HAP-1 (cell line): ENCODE measurements at regions not wholly inside any gene's neighbourhood (a gene's known extent, or its start where the extent isn't known, plus 50 kb on each side); places are given as distances from the start of the nearest gene placed in this dataset.
A peak's percentile ranks its signal among the peaks of the same experiment; 100 is the strongest.
"Not testable (repeated sequence)": the region's sequence is repeated elsewhere in the genome, so short reads cannot be mapped to it uniquely, and the experiment has no call there.

Experiments used
- DNase-seq, 2 experiments: peaks; one replicate each; pipeline ENCODE4 v3.0.0-alpha.2; 2016 to 2020; ENCODE audit warnings: low spot score in 2 of 2
- H3K27me3 ChIP-seq: fragments of 250-450 bp; sonication (Bioruptor Pico); 2 replicates; pipeline ENCODE4 v1.5.1; 2020; ENCODE audit warnings: low read depth, mild to moderate bottlenecking, moderate library complexity
- H3K36me3 ChIP-seq: fragments of 250-450 bp; sonication (Bioruptor Pico); replicated peaks from 2 replicates; pipeline ENCODE4 v1.5.1; 2020; ENCODE audit warnings: mild to moderate bottlenecking
- H3K4me1 ChIP-seq: fragments of 250-450 bp; sonication (Bioruptor Pico); 2 replicates; pipeline ENCODE4 v1.5.1; 2020; ENCODE audit warnings: mild to moderate bottlenecking
- H3K4me3 ChIP-seq: fragments of 250-450 bp; sonication (Bioruptor Pico); 2 replicates; pipeline ENCODE4 v1.5.1; 2020; ENCODE audit warnings: mild to moderate bottlenecking, moderate library complexity
- H3K9me3 ChIP-seq: fragments of 250-450 bp; sonication (Bioruptor Pico); 2 replicates; pipeline ENCODE4 v1.5.1; 2020; ENCODE audit warnings: mild to moderate bottlenecking, moderate library complexity
- in situ Hi-C: fragments of 300-500 bp; cut with MboI; formaldehyde crosslinking; loops from 3 replicates; pipeline ENCODE4 v1.14.3; 2020; ENCODE audit warnings: low sequenced_read_pairs, inconsistent platforms, mixed read lengths

GRCh38 chr13:44865722-44866410 is 123.4 kb downstream of the NUFIP1 start:
- Histone ChIP-seq H3K4me1 (no peaks in the 10 kb centered on the region), H3K4me3 (no peak overlapping the region), H3K27me3 (no peaks in the 10 kb centered on the region), H3K9me3 (no peaks in the 10 kb centered on the region), H3K36me3 (no peaks in the 10 kb centered on the region)
- in situ Hi-C loops, result no loop called here
- no peak for DNase-seq

- DNase-seq, H3K27me3 ChIP-seq, in situ Hi-C loops, H3K9me3 ChIP-seq, H3K4me1 ChIP-seq, H3K4me3 ChIP-seq, H3K36me3 ChIP-seq: not testable (repeated sequence)
Observed at GRCh38 chr13:44863641-44864040, 125.6 kb downstream of the NUFIP1 start.

- H3K9me3 ChIP-seq, result no peaks in the 10 kb centered on the region
- DNase-seq, result no peak
- no peaks in the 10 kb centered on the region for H3K36me3 ChIP-seq
- 0 out of 2 replicates have a peak, but pooled peaks cover 5% of the 10 kb centered on the region for H3K27me3 ChIP-seq
- in situ Hi-C loops, result no loop called here
- no peaks in the 10 kb centered on the region for H3K4me1 ChIP-seq
- no peak overlapping the region for H3K4me3 ChIP-seq
Observed at GRCh38 chr13:44860454-44860853, 128.8 kb downstream of the NUFIP1 start.

GRCh38 chr13:44857736-44858135 is 131.5 kb downstream of the NUFIP1 start:
- 0 out of 2 replicates have a peak, but pooled peaks cover 5% of the 10 kb centered on the region for H3K27me3 ChIP-seq
- no peak overlapping the region for H3K4me3 ChIP-seq
- H3K36me3 ChIP-seq, result no peaks in the 10 kb centered on the region; the same call in 1 of the 2 replicates
- in situ Hi-C loops, result no loop called here
- no peaks in the 10 kb centered on the region for H3K9me3 ChIP-seq
- no peak for DNase-seq
- H3K4me1 ChIP-seq, result peaks cover 3% of the 10 kb centered on the region

- Histone ChIP-seq H3K4me3 (no peak overlapping the region), H3K9me3 (no peaks in the 10 kb centered on the region), H3K4me1 (peaks cover 3% of the 10 kb centered on the region), H3K27me3 (0 out of 2 replicates have a peak, but pooled peaks cover 5% of the 10 kb centered on the region), H3K36me3 (no peaks in the 10 kb centered on the region; the same call in 1 of the 2 replicates)
- in situ Hi-C loops, result no loop called here
- no peak for DNase-seq
Observed at GRCh38 chr13:44857061-44857460, 132.2 kb downstream of the NUFIP1 start.

GRCh38 chr13:44855860-44856259 is 133.4 kb downstream of the NUFIP1 start:
- in situ Hi-C loops, result no loop called here
- no peak for DNase-seq
- Histone ChIP-seq H3K4me3 (no peak overlapping the region), H3K27me3 (0 out of 2 replicates have a peak, but pooled peaks cover 5% of the 10 kb centered on the region), H3K36me3 (no peaks in the 10 kb centered on the region; the same call in 1 of the 2 replicates), H3K4me1 (peaks cover 3% of the 10 kb centered on the region), H3K9me3 (no peaks in the 10 kb centered on the region)

- in situ Hi-C loops, result no loop called here
- Histone ChIP-seq H3K4me1 (peaks cover 3% of the 10 kb centered on the region), H3K36me3 (no peaks in the 10 kb centered on the region; the same call in 1 of the 2 replicates), H3K9me3 (no peaks in the 10 kb centered on the region), H3K27me3 (0 out of 2 replicates have a peak, but pooled peaks cover 5% of the 10 kb centered on the region), H3K4me3 (no peak overlapping the region)
- peak in 1 of 2 experiments; percentile 16 for DNase-seq
Observed at GRCh38 chr13:44854313-44855060, 134.8 kb downstream of the NUFIP1 start.

- H3K4me3 ChIP-seq, result no peak overlapping the region
- DNase-seq, result no peak
Observed at GRCh38 chr13:44853641-44854040, 135.6 kb downstream of the NUFIP1 start.

GRCh38 chr13:44848920-44849676 is 140.2 kb downstream of the NUFIP1 start:
- DNase-seq, result peak in 1 of 2 experiments; percentile 13
- Histone ChIP-seq H3K4me3 (no peak overlapping the region), H3K27me3 (no peaks in the 10 kb centered on the region), H3K9me3 (peaks cover 2% of the 10 kb centered on the region; the same call in 1 of the 2 replicates), H3K4me1 (peaks cover 15% of the 10 kb centered on the region), H3K36me3 (no peaks in the 10 kb centered on the region; the same call in 1 of the 2 replicates)
- in situ Hi-C loops, result no loop called here

More at GRCh38 chr13:44853641-44854040, 135.6 kb downstream of the NUFIP1 start:
- peaks cover 3% of the 10 kb centered on the region for H3K4me1 ChIP-seq
- no peaks in the 10 kb centered on the region; the same call in 1 of the 2 replicates for H3K36me3 ChIP-seq
- in situ Hi-C loops, result no loop called here
- H3K9me3 ChIP-seq, result no peaks in the 10 kb centered on the region
- 0 out of 2 replicates have a peak, but pooled peaks cover under 1% of the 10 kb centered on the region for H3K27me3 ChIP-seq

GRCh38 chr13:44845281-44846058 is 143.8 kb downstream of the NUFIP1 start:
- H3K4me3 ChIP-seq, H3K27me3 ChIP-seq, DNase-seq, H3K36me3 ChIP-seq, in situ Hi-C loops, H3K9me3 ChIP-seq: not testable (repeated sequence)
- peaks cover 15% of the 10 kb centered on the region for H3K4me1 ChIP-seq

- Histone ChIP-seq H3K36me3 (no peaks in the 10 kb centered on the region), H3K9me3 (peaks cover 2% of the 10 kb centered on the region; the same call in 1 of the 2 replicates), H3K27me3 (no peaks in the 10 kb centered on the region), H3K4me3 (no peak overlapping the region), H3K4me1 (peaks cover 15% of the 10 kb centered on the region)
- no peak for DNase-seq
- in situ Hi-C loops, result no loop called here
Observed at GRCh38 chr13:44844786-44845185, 144.5 kb downstream of the NUFIP1 start.

- DNase-seq, result no peak
- no peaks in the 10 kb centered on the region for H3K27me3 ChIP-seq
- no peaks in the 10 kb centered on the region for H3K36me3 ChIP-seq
- H3K4me3 ChIP-seq, result no peak overlapping the region
- peaks cover 15% of the 10 kb centered on the region for H3K4me1 ChIP-seq
- in situ Hi-C loops, result no loop called here
- peaks cover 2% of the 10 kb centered on the region; the same call in 1 of the 2 replicates for H3K9me3 ChIP-seq
Observed at GRCh38 chr13:44843403-44843802, 145.9 kb downstream of the NUFIP1 start.

- no peak for DNase-seq
- Histone ChIP-seq H3K36me3 (no peaks in the 10 kb centered on the region), H3K4me1 (peaks cover 9% of the 10 kb centered on the region), H3K9me3 (no peaks in the 10 kb centered on the region), H3K4me3 (no peak overlapping the region), H3K27me3 (no peaks in the 10 kb centered on the region)
- in situ Hi-C loops, result no loop called here
Observed at GRCh38 chr13:44842158-44842557, 147.1 kb downstream of the NUFIP1 start.
